ENCODE measurements at regions not wholly inside any gene's neighbourhood (a gene's known extent, or its start where the extent isn't known, plus 50 kb on each side); places are given as distances from the start of the nearest gene placed in this dataset.
A peak's percentile ranks its signal among the peaks of the same experiment; 100 is the strongest.
"Not testable (repeated sequence)": the region's sequence is repeated elsewhere in the genome, so short reads cannot be mapped to it uniquely, and the experiment has no call there.

GRCh38 chr4:157776930-157777528 is 395.8 kb downstream of the GASK1B start:
- DNase-seq, result no peak

- no peak for DNase-seq
These were observed 396.9 kb downstream of the GASK1B start for GRCh38 chr4:157775971-157776370.

GRCh38 chr4:157772907-157773306 is 399.9 kb downstream of the GASK1B start:
- DNase-seq, result no peak

GRCh38 chr4:157768419-157768818 is 404.4 kb downstream of the GASK1B start:
- DNase-seq, result no peak

- no peak for DNase-seq
These were observed 409.3 kb downstream of the GASK1B start for GRCh38 chr4:157763490-157763889.

GRCh38 chr4:157754410-157754809 is 418.4 kb downstream of the GASK1B start:
- no peak for DNase-seq

- DNase-seq, result no peak
These were observed 421.2 kb downstream of the GASK1B start for GRCh38 chr4:157751631-157752030.

- no peak for DNase-seq
These were observed 431.2 kb downstream of the GASK1B start for GRCh38 chr4:157741642-157742041.

- peak; percentile 21 to 40 for DNase-seq
These were observed 433.6 kb downstream of the GASK1B start for GRCh38 chr4:157739242-157739641.

- no peak for DNase-seq
These were observed 444.6 kb downstream of the GASK1B start for GRCh38 chr4:157728215-157728614.

- DNase-seq, result no peak
These were observed 445.7 kb downstream of the GASK1B start for GRCh38 chr4:157727163-157727562.

- DNase-seq, result no peak
These were observed 450.7 kb downstream of the GASK1B start for GRCh38 chr4:157722146-157722545.

- DNase-seq, result no peak
These were observed 459.5 kb downstream of the GASK1B start for GRCh38 chr4:157713342-157713741.

- DNase-seq, result no peak
These were observed 466.7 kb downstream of the GASK1B start for GRCh38 chr4:157706155-157706554.

- DNase-seq, result no peak
These were observed 470.0 kb downstream of the GASK1B start for GRCh38 chr4:157702831-157703230.

GRCh38 chr4:157701695-157701994 is 471.2 kb downstream of the GASK1B start:
- DNase-seq, result no peak

GRCh38 chr4:157700898-157701694 is 471.7 kb downstream of the GASK1B start:
- DNase-seq, result no peak

- DNase-seq, result no peak
These were observed 468.9 kb downstream of the GRIA2 start for GRCh38 chr4:157689476-157689875.

GRCh38 chr4:157687971-157688370 is 467.4 kb downstream of the GRIA2 start:
- DNase-seq, result no peak

GRCh38 chr4:157679326-157679725 is 458.8 kb downstream of the GRIA2 start:
- DNase-seq, result not testable (repeated sequence)

GRCh38 chr4:157678478-157678877 is 457.9 kb downstream of the GRIA2 start:
- no peak for DNase-seq

GRCh38 chr4:157674699-157675098 is 454.2 kb downstream of the GRIA2 start:
- no peak for DNase-seq

GRCh38 chr4:157667836-157668235 is 447.3 kb downstream of the GRIA2 start:
- no peak for DNase-seq

GRCh38 chr4:157664726-157665125 is 444.2 kb downstream of the GRIA2 start:
- no peak for DNase-seq

Measured in Kasumi-1 (cell line).